ENCODE measurements at regions not wholly inside any gene's neighbourhood (a gene's known extent, or its start where the extent isn't known, plus 50 kb on each side); places are given as distances from the start of the nearest gene placed in this dataset.
A peak's percentile ranks its signal among the peaks of the same experiment; 100 is the strongest.

- Histone ChIP-seq H3K36me3 (ENCODE audit: control insufficient read depth, insufficient read depth, low read length) (no peaks in the 10 kb centered on the region), H3K9me3 (ENCODE audit: control insufficient read depth, low read length) (no peaks in the 10 kb centered on the region), H3K4me1 (ENCODE audit: control insufficient read depth, insufficient read depth, low read length, poor library complexity, severe bottlenecking) (no peaks in the 10 kb centered on the region), H3K4me3 (ENCODE audit: extremely low read depth, insufficient read depth, low read length, poor library complexity, severe bottlenecking) (no peak overlapping the region), H3K27ac (ENCODE audit: low read depth, low read length, severe bottlenecking) (no peak overlapping the region)
Measured at GRCh38 chr13:54927538-54927937, 1898.9 kb downstream of the OLFM4 start.

GRCh38 chr13:54928071-54928470 lies 1899.5 kb downstream of the OLFM4 start:
- Histone ChIP-seq H3K27ac (ENCODE audit: low read depth, low read length, severe bottlenecking) (no peak overlapping the region), H3K36me3 (ENCODE audit: control insufficient read depth, insufficient read depth, low read length) (no peaks in the 10 kb centered on the region), H3K9me3 (ENCODE audit: control insufficient read depth, low read length) (no peaks in the 10 kb centered on the region), H3K4me1 (ENCODE audit: control insufficient read depth, insufficient read depth, low read length, poor library complexity, severe bottlenecking) (no peaks in the 10 kb centered on the region), H3K4me3 (ENCODE audit: extremely low read depth, insufficient read depth, low read length, poor library complexity, severe bottlenecking) (no peak overlapping the region)
- WGBS, 2 experiments (ENCODE audit: insufficient coverage in 2 of 2): no CpG with 5 or more reads among the region's 2 CpGs

DNA sequence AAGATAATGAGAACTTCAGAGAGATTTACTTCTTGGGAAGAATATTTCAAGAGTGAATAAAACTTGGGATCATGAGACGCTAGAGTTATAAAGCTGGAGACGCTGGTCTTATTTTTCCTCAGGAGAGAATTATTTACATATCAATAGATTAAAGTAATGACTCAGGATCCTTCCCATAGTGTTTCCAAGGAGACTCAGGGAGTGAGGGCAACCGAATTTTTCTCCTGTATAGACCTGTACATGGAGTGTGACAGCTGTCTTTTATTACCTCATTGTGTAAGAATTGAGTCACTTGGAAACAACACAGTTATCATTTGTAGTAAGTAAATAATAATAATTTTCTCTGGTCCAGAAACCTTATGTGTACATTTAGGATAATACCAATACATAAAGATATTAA lies 1905.5 kb downstream of the OLFM4 start:
- no CpG with 5 or more reads among the region's 3 CpGs for WGBS, 2 experiments (ENCODE audit: insufficient coverage in 2 of 2)
- no peaks in the 10 kb centered on the region for H3K36me3 ChIP-seq (ENCODE audit: control insufficient read depth, insufficient read depth, low read length)
- no peak overlapping the region for H3K4me3 ChIP-seq (ENCODE audit: extremely low read depth, insufficient read depth, low read length, poor library complexity, severe bottlenecking)
- no peaks in the 10 kb centered on the region for H3K9me3 ChIP-seq (ENCODE audit: control insufficient read depth, low read length)
- H3K27ac ChIP-seq (ENCODE audit: low read depth, low read length, severe bottlenecking): no peak overlapping the region
- no peaks in the 10 kb centered on the region for H3K4me1 ChIP-seq (ENCODE audit: control insufficient read depth, insufficient read depth, low read length, poor library complexity, severe bottlenecking)

GRCh38 chr13:54945973-54946372 lies 1917.4 kb downstream of the OLFM4 start:
- 20% methylated on average over 1 of the region's 1 CpG; no CpG with 5 or more reads in 1 of the 2 experiments for WGBS, 2 experiments (ENCODE audit: insufficient coverage in 2 of 2)
- H3K9me3 ChIP-seq (ENCODE audit: control insufficient read depth, low read length): no peaks in the 10 kb centered on the region
- H3K36me3 ChIP-seq (ENCODE audit: control insufficient read depth, insufficient read depth, low read length): no peaks in the 10 kb centered on the region
- no peak overlapping the region for H3K27ac ChIP-seq (ENCODE audit: low read depth, low read length, severe bottlenecking)
- H3K4me1 ChIP-seq (ENCODE audit: control insufficient read depth, insufficient read depth, low read length, poor library complexity, severe bottlenecking): peaks cover 10% of the 10 kb centered on the region
- no peak overlapping the region for H3K4me3 ChIP-seq (ENCODE audit: extremely low read depth, insufficient read depth, low read length, poor library complexity, severe bottlenecking)

GRCh38 chr13:54949735-54950134 lies 1921.1 kb downstream of the OLFM4 start:
- Histone ChIP-seq H3K27ac (ENCODE audit: low read depth, low read length, severe bottlenecking) (no peak overlapping the region), H3K4me3 (ENCODE audit: extremely low read depth, insufficient read depth, low read length, poor library complexity, severe bottlenecking) (no peak overlapping the region), H3K4me1 (ENCODE audit: control insufficient read depth, insufficient read depth, low read length, poor library complexity, severe bottlenecking) (no peaks in the 10 kb centered on the region), H3K36me3 (ENCODE audit: control insufficient read depth, insufficient read depth, low read length) (no peaks in the 10 kb centered on the region), H3K9me3 (ENCODE audit: control insufficient read depth, low read length) (no peaks in the 10 kb centered on the region)
- 35 to 80% methylated on average over 1 to 3 of the region's 4 CpGs for WGBS, 2 experiments (ENCODE audit: insufficient coverage in 2 of 2)

GRCh38 chr13:54950546-54950945 lies 1921.9 kb downstream of the OLFM4 start:
- Histone ChIP-seq H3K36me3 (ENCODE audit: control insufficient read depth, insufficient read depth, low read length) (no peaks in the 10 kb centered on the region), H3K27ac (ENCODE audit: low read depth, low read length, severe bottlenecking) (no peak overlapping the region), H3K9me3 (ENCODE audit: control insufficient read depth, low read length) (no peaks in the 10 kb centered on the region), H3K4me1 (ENCODE audit: control insufficient read depth, insufficient read depth, low read length, poor library complexity, severe bottlenecking) (no peaks in the 10 kb centered on the region), H3K4me3 (ENCODE audit: extremely low read depth, insufficient read depth, low read length, poor library complexity, severe bottlenecking) (no peak overlapping the region)
- 100% methylated on average over 1 of the region's 1 CpG; no CpG with 5 or more reads in 1 of the 2 experiments for WGBS, 2 experiments (ENCODE audit: insufficient coverage in 2 of 2)

GRCh38 chr13:54953786-54954185 lies 1925.2 kb downstream of the OLFM4 start:
- H3K9me3 ChIP-seq (ENCODE audit: control insufficient read depth, low read length): no peaks in the 10 kb centered on the region
- no peak overlapping the region for H3K27ac ChIP-seq (ENCODE audit: low read depth, low read length, severe bottlenecking)
- H3K4me3 ChIP-seq (ENCODE audit: extremely low read depth, insufficient read depth, low read length, poor library complexity, severe bottlenecking): no peak overlapping the region
- no CpG with 5 or more reads among the region's 1 CpG for WGBS, 2 experiments (ENCODE audit: insufficient coverage in 2 of 2)
- H3K4me1 ChIP-seq (ENCODE audit: control insufficient read depth, insufficient read depth, low read length, poor library complexity, severe bottlenecking): no peaks in the 10 kb centered on the region
- H3K36me3 ChIP-seq (ENCODE audit: control insufficient read depth, insufficient read depth, low read length): no peaks in the 10 kb centered on the region

GRCh38 chr13:54958781-54959180 lies 1930.2 kb downstream of the OLFM4 start:
- no peak overlapping the region for H3K4me3 ChIP-seq (ENCODE audit: extremely low read depth, insufficient read depth, low read length, poor library complexity, severe bottlenecking)
- 91 to 97% methylated on average over 11 of the region's 12 CpGs for WGBS, 2 experiments (ENCODE audit: insufficient coverage in 2 of 2)

GRCh38 chr13:54965881-54966280 lies 1937.3 kb downstream of the OLFM4 start:
- H3K4me3 ChIP-seq (ENCODE audit: extremely low read depth, insufficient read depth, low read length, poor library complexity, severe bottlenecking): no peak overlapping the region
- H3K9me3 ChIP-seq (ENCODE audit: control insufficient read depth, low read length): peaks cover 6% of the 10 kb centered on the region
- no peaks in the 10 kb centered on the region for H3K4me1 ChIP-seq (ENCODE audit: control insufficient read depth, insufficient read depth, low read length, poor library complexity, severe bottlenecking)
- no peaks in the 10 kb centered on the region for H3K36me3 ChIP-seq (ENCODE audit: control insufficient read depth, insufficient read depth, low read length)
- peak overlapping the region; percentile 30 for H3K27ac ChIP-seq (ENCODE audit: low read depth, low read length, severe bottlenecking)
- 100% methylated on average over 1 of the region's 2 CpGs for WGBS, 2 experiments (ENCODE audit: insufficient coverage in 2 of 2)

More at GRCh38 chr13:54958781-54959180, 1930.2 kb downstream of the OLFM4 start:
- Histone ChIP-seq H3K27ac (ENCODE audit: low read depth, low read length, severe bottlenecking) (no peak overlapping the region), H3K4me1 (ENCODE audit: control insufficient read depth, insufficient read depth, low read length, poor library complexity, severe bottlenecking) (no peaks in the 10 kb centered on the region), H3K9me3 (ENCODE audit: control insufficient read depth, low read length) (peaks cover 6% of the 10 kb centered on the region), H3K36me3 (ENCODE audit: control insufficient read depth, insufficient read depth, low read length) (no peaks in the 10 kb centered on the region)

DNA sequence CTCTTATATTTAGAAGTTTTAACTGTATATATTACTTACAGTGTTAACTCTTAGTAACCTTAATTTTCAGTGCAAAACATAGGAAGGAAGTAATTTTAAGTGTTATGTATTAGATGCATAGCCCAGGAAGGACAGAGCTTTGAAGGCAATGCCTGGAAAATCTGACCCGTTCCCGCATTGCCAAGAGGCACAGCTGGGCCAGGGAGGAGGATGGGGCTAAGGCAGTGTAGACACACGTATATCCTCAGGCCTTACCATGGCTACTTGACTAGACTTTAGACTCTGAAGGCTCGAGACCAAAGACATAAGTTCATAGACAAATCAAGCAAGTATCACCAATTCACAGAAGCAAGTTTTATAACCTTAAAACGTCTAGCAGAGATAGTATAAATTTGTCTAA lies 1944.2 kb downstream of the OLFM4 start:
- H3K36me3 ChIP-seq (ENCODE audit: control insufficient read depth, insufficient read depth, low read length): no peaks in the 10 kb centered on the region
- 77 to 83% methylated on average over 2 to 5 of the region's 5 CpGs for whole genome bisulfite sequencing, 2 experiments (ENCODE audit: insufficient coverage in 2 of 2)
- no peaks in the 10 kb centered on the region for H3K9me3 ChIP-seq (ENCODE audit: control insufficient read depth, low read length)
- no peak overlapping the region for H3K4me3 ChIP-seq (ENCODE audit: extremely low read depth, insufficient read depth, low read length, poor library complexity, severe bottlenecking)
- H3K27ac ChIP-seq (ENCODE audit: low read depth, low read length, severe bottlenecking): no peak overlapping the region
- H3K4me1 ChIP-seq (ENCODE audit: control insufficient read depth, insufficient read depth, low read length, poor library complexity, severe bottlenecking): no peaks in the 10 kb centered on the region

- Histone ChIP-seq H3K9me3 (ENCODE audit: control insufficient read depth, low read length) (no peaks in the 10 kb centered on the region), H3K36me3 (ENCODE audit: control insufficient read depth, insufficient read depth, low read length) (no peaks in the 10 kb centered on the region), H3K27ac (ENCODE audit: low read depth, low read length, severe bottlenecking) (no peak overlapping the region), H3K4me3 (ENCODE audit: extremely low read depth, insufficient read depth, low read length, poor library complexity, severe bottlenecking) (no peak overlapping the region), H3K4me1 (ENCODE audit: control insufficient read depth, insufficient read depth, low read length, poor library complexity, severe bottlenecking) (no peaks in the 10 kb centered on the region)
- 82% methylated on average over 3 of the region's 4 CpGs; no CpG with 5 or more reads in 1 of the 2 experiments for WGBS, 2 experiments (ENCODE audit: insufficient coverage in 2 of 2)
Measured at GRCh38 chr13:54975676-54976075, 1947.1 kb downstream of the OLFM4 start.

All from mesodermal cell (in vitro differentiated cells).